IMR-90 (cell line): ENCODE measurements at regions not wholly inside any gene's neighbourhood (a gene's known extent, or its start where the extent isn't known, plus 50 kb on each side); places are given as distances from the start of the nearest gene placed in this dataset.

ENCODE experiments used
- ATAC-seq: fragments of 200-7000 bp; cut with Tn5 transposase; 2 replicates; pipeline ENCODE4 v1.9.1; 2020; ENCODE audit warnings: low read depth, mild to moderate bottlenecking, moderate library complexity
- BruUV-seq: library from RNA; stranded (reverse); fragments of 400-500 nt; replicated peaks from 2 replicates; lab custom pipeline; 2021; lab: Mats Ljungman, UMichigan
- CTCF ChIA-PET: fragments of 300-600 bp; formaldehyde crosslinking; extraction: SDS; loops from one replicate; lab custom pipeline; 2021; ENCODE audit warnings: antibody characterized with exemption; lab: Yijun Ruan, JAX
- POLR2A ChIA-PET: fragments of 300-600 bp; sonication (Branson Sonifier 250); formaldehyde crosslinking; loops from one replicate; lab custom pipeline; 2022; ENCODE audit warnings: antibody characterized with exemption; ENCODE audit not compliant: unreplicated experiment; lab: Charles Lee
- DNase-seq: peaks from one replicate; pipeline ENCODE4 v3.0.0; 2013
- H2AFZ ChIP-seq: replicated peaks from 2 replicates; pipeline ENCODE3; 2013; ENCODE audit warnings: low read length, mild to moderate bottlenecking; ENCODE audit not compliant: poor library complexity
- H2AK5ac ChIP-seq: 2 replicates; pipeline ENCODE4 v1.6.1; 2013; ENCODE audit warnings: low read depth, low read length, inconsistent platforms
- H2AK9ac ChIP-seq: replicated peaks from 2 replicates; pipeline ENCODE3; 2013; ENCODE audit warnings: mild to moderate bottlenecking, low read depth, low read length, moderate library complexity; ENCODE audit not compliant: poor library complexity
- H2BK120ac ChIP-seq: 2 replicates; pipeline ENCODE4 v1.6.1; 2013; ENCODE audit warnings: low read depth, low read length, inconsistent platforms
- H2BK15ac ChIP-seq: 3 replicates; pipeline ENCODE4 v1.6.1; 2013; ENCODE audit warnings: low read depth, low read length, inconsistent platforms
- H2BK20ac ChIP-seq: 2 replicates; pipeline ENCODE4 v1.6.1; 2013; ENCODE audit warnings: low read depth, mild to moderate bottlenecking, inconsistent platforms, low read length, moderate library complexity
- H2BK5ac ChIP-seq: 2 replicates; pipeline ENCODE4 v1.6.1; 2013; ENCODE audit warnings: mild to moderate bottlenecking, low read depth, low read length, inconsistent platforms; ENCODE audit not compliant: poor library complexity, severe bottlenecking
- H3K14ac ChIP-seq: replicated peaks from 2 replicates; pipeline ENCODE4 v1.6.1; 2013; ENCODE audit warnings: low read depth, low read length, inconsistent platforms
- H3K18ac ChIP-seq: 2 replicates; pipeline ENCODE4 v1.6.1; 2013; ENCODE audit warnings: low read depth, low read length, control low read depth
- H3K23ac ChIP-seq: 2 replicates; pipeline ENCODE4 v1.6.1; 2013; ENCODE audit warnings: low read depth, low read length, inconsistent platforms
- H3K27ac ChIP-seq: 2 replicates; pipeline ENCODE4 v1.5.1; 2013; ENCODE audit warnings: mild to moderate bottlenecking, control low read depth, low read length; ENCODE audit not compliant: insufficient read depth
- H3K27me3 ChIP-seq: 2 replicates; pipeline ENCODE4 v1.6.1; 2013; ENCODE audit warnings: low read length; ENCODE audit not compliant: control insufficient read depth, insufficient read depth
- H3K36me3 ChIP-seq: 2 replicates; pipeline ENCODE4 v1.6.1; 2013; ENCODE audit warnings: low read length, mixed read lengths; ENCODE audit not compliant: control insufficient read depth, insufficient read depth
- H3K4ac ChIP-seq: 2 replicates; pipeline ENCODE4 v1.6.1; 2013; ENCODE audit warnings: low read depth, low read length, inconsistent platforms
- H3K4me1 ChIP-seq: 2 replicates; pipeline ENCODE4 v1.6.1; 2013; ENCODE audit warnings: low read length, mixed read lengths; ENCODE audit not compliant: control insufficient read depth, insufficient read depth
- H3K4me2 ChIP-seq: 2 replicates; pipeline ENCODE4 v1.6.1; 2013; ENCODE audit warnings: low read depth, mild to moderate bottlenecking, control low read depth, low read length, moderate library complexity
- H3K4me3 ChIP-seq: 2 replicates; pipeline ENCODE4 v1.5.1; 2013; ENCODE audit warnings: low read depth, mild to moderate bottlenecking, control low read depth, low read length, moderate library complexity; ENCODE audit not compliant: insufficient read depth
- H3K56ac ChIP-seq: 2 replicates; pipeline ENCODE4 v1.6.1; 2013; ENCODE audit warnings: low read length, inconsistent platforms; ENCODE audit not compliant: insufficient read depth; ENCODE audit errors: extremely low read depth
- H3K79me1 ChIP-seq, 2 experiments: 2 replicates each; pipeline ENCODE4 v1.6.1; 2013; ENCODE audit warnings: low read length in 2 of 2, inconsistent platforms in 1 of 2, low read depth in 1 of 2
- H3K9ac ChIP-seq: 2 replicates; pipeline ENCODE4 v1.6.1; 2013; ENCODE audit warnings: low read depth, low read length, control low read depth
- H3K9me1 ChIP-seq: 2 replicates; pipeline ENCODE4 v1.6.1; 2013; ENCODE audit warnings: low read length, inconsistent platforms; ENCODE audit not compliant: insufficient read depth
- H3K9me3 ChIP-seq: 2 replicates; pipeline ENCODE4 v1.6.1; 2013; ENCODE audit warnings: low read length; ENCODE audit not compliant: control insufficient read depth, insufficient read depth
- H4K20me1 ChIP-seq: 2 replicates; pipeline ENCODE4 v1.6.1; 2013; ENCODE audit warnings: low read length, inconsistent platforms; ENCODE audit not compliant: insufficient read depth
- H4K5ac ChIP-seq: 2 replicates; pipeline ENCODE4 v1.6.1; 2013; ENCODE audit warnings: mild to moderate bottlenecking, low read depth, low read length, control low read depth
- H4K8ac ChIP-seq, 2 experiments: 2 replicates each; pipeline ENCODE4 v1.6.1; 2013; ENCODE audit warnings: low read depth in 2 of 2, low read length in 2 of 2, control low read depth in 1 of 2, inconsistent platforms in 1 of 2
- H4K91ac ChIP-seq: 2 replicates; pipeline ENCODE4 v1.6.1; 2013; ENCODE audit warnings: low read depth, low read length, inconsistent platforms; ENCODE audit not compliant: insufficient read depth
- BHLHE40 ChIP-seq: fragments of 150-350 bp; IDR thresholded peaks from 2 replicates; pipeline ENCODE4 v1.6.1; 2016; ENCODE audit warnings: mild to moderate bottlenecking, low read depth, low read length
- CEBPB ChIP-seq: IDR thresholded peaks from 2 replicates; pipeline ENCODE4 v1.6.1; 2012; ENCODE audit warnings: low read depth, low read length, improper control_type of control experiment
- FOS ChIP-seq: fragments of 150-350 bp; IDR thresholded peaks from 2 replicates; pipeline ENCODE4 v1.6.1; 2016; ENCODE audit warnings: low read depth, low read length
- MXI1 ChIP-seq: IDR thresholded peaks from 2 replicates; pipeline ENCODE4 v1.6.1; 2012; ENCODE audit warnings: low read depth, mild to moderate bottlenecking, low read length, moderate library complexity, borderline replicate concordance
- NFE2L2 ChIP-seq: fragments of 150-350 bp; IDR thresholded peaks from 2 replicates; pipeline ENCODE4 v1.6.1; 2016; ENCODE audit warnings: low read depth, mild to moderate bottlenecking, low read length
- POLR2A ChIP-seq: IDR thresholded peaks from 2 replicates; pipeline ENCODE4 v1.6.1; 2012; ENCODE audit warnings: mild to moderate bottlenecking, low read depth, low read length
- RCOR1 ChIP-seq: IDR thresholded peaks from 2 replicates; pipeline ENCODE4 v1.6.1; 2012; ENCODE audit warnings: mild to moderate bottlenecking, low read length, improper control_type of control experiment; ENCODE audit not compliant: insufficient replicate concordance
- RFX5 ChIP-seq: IDR thresholded peaks from 2 replicates; pipeline ENCODE4 v1.8.0; 2012; ENCODE audit warnings: low read depth, mild to moderate bottlenecking, low read length, moderate library complexity
- SMC3 ChIP-seq: fragments of 150-350 bp; IDR thresholded peaks from 2 replicates; pipeline ENCODE4 v1.6.1; 2016; ENCODE audit warnings: low read depth, mild to moderate bottlenecking, antibody characterized with exemption, low read length, moderate library complexity
- dilution Hi-C: fragments of 300-500 bp; cut with HindIII; formaldehyde crosslinking; loops from one replicate; pipeline ENCODE4 v1.14.3; 2018; ENCODE audit warnings: low sequenced_read_pairs; ENCODE audit not compliant: unreplicated experiment
- in situ Hi-C: fragments of 300-500 bp; cut with MboI; formaldehyde crosslinking; loops from 3 replicates; pipeline ENCODE4 v1.14.3; 2019; ENCODE audit warnings: low sequenced_read_pairs, inconsistent platforms, mixed read lengths
- intact Hi-C: fragments of 100-400 bp; cut with micrococcal nuclease; formaldehyde crosslinking; loops from 2 replicates; pipeline ENCODE4 v1.10.0; 2022
- TF ChIP-seq, protein P1 (sequence below): fragments of 150-350 bp; IDR thresholded peaks from 2 replicates; pipeline ENCODE4 v1.6.1; 2016; ENCODE audit warnings: low read depth, mild to moderate bottlenecking, low read length, moderate library complexity, borderline replicate concordance
- TF ChIP-seq, protein P2 (sequence below): fragments of 150-350 bp; IDR thresholded peaks from 2 replicates; pipeline ENCODE4 v1.6.1; 2017; ENCODE audit warnings: mild to moderate bottlenecking, antibody characterized with exemption, low read length, low read depth
- TF ChIP-seq, protein P3 (sequence below): conservative IDR thresholded peaks from 2 replicates; pipeline ENCODE4 v1.5.1; 2012; ENCODE audit warnings: mild to moderate bottlenecking, low read depth, low read length, improper control_type of control experiment

DNA sequence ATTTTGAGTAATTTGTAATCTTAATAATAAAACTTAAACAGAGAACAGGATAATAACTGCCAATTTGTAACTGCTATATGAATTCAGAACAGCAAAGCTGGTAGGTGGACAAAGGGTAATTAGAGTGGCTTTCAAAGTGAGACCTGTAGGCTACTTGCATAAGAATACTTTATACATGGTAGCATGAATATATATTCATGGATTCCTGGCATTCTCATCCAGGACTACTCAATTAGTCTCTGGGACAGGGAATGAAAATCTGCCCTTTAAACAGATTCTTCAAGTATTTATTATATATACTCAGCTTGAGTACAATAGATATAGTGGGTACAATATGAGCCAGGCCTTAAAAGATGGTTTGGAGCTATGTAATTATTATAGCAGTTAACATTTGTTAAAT is 419.9 kb downstream of the PIK3C3 start:
- Histone ChIP-seq H3K9me3 (no peaks in the 10 kb centered on the region), H3K14ac (no peak overlapping the region), H2AK5ac (no peak overlapping the region), H2BK5ac (no peak overlapping the region), H3K56ac (no peak overlapping the region), H4K20me1 (no peaks in the 10 kb centered on the region), H3K4me1 (no peaks in the 10 kb centered on the region), H3K36me3 (no peaks in the 10 kb centered on the region), H2BK120ac (no peak overlapping the region), H3K4me2 (no peak overlapping the region), H2BK15ac (no peak overlapping the region), H3K9ac (no peak overlapping the region), H3K23ac (no peak overlapping the region), H2AK9ac (no peak overlapping the region), H4K91ac (no peak overlapping the region), H3K18ac (no peak overlapping the region), H3K27ac (no peak overlapping the region), H3K27me3 (no peaks in the 10 kb centered on the region), H2BK20ac (no peak overlapping the region), H3K79me1 (no peaks in the 10 kb centered on the region), H3K4ac (no peak overlapping the region), H4K8ac (no peak overlapping the region), H2AFZ (no peak overlapping the region), H3K9me1 (no peaks in the 10 kb centered on the region), H4K5ac (no peak overlapping the region), H3K4me3 (no peak overlapping the region)
- ChIA-PET CTCF (no interaction called here), POLR2A (no interaction called here)
- ATAC-seq (no peak), DNase-seq (no peak)
- dilution Hi-C loops (no loop called here), in situ Hi-C loops (no loop called here), intact Hi-C loops (no loop called here)
- no TSS peak for BruUV-seq
- no peak for TF ChIP-seq CEBPB
- TF ChIP-seq, protein P1, sequence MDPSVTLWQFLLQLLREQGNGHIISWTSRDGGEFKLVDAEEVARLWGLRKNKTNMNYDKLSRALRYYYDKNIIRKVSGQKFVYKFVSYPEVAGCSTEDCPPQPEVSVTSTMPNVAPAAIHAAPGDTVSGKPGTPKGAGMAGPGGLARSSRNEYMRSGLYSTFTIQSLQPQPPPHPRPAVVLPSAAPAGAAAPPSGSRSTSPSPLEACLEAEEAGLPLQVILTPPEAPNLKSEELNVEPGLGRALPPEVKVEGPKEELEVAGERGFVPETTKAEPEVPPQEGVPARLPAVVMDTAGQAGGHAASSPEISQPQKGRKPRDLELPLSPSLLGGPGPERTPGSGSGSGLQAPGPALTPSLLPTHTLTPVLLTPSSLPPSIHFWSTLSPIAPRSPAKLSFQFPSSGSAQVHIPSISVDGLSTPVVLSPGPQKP: no peak
- TF ChIP-seq SMC3: no peak
- TF ChIP-seq, protein P2, sequence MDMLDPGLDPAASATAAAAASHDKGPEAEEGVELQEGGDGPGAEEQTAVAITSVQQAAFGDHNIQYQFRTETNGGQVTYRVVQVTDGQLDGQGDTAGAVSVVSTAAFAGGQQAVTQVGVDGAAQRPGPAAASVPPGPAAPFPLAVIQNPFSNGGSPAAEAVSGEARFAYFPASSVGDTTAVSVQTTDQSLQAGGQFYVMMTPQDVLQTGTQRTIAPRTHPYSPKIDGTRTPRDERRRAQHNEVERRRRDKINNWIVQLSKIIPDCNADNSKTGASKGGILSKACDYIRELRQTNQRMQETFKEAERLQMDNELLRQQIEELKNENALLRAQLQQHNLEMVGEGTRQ: no peak
- TF ChIP-seq, protein P3, sequence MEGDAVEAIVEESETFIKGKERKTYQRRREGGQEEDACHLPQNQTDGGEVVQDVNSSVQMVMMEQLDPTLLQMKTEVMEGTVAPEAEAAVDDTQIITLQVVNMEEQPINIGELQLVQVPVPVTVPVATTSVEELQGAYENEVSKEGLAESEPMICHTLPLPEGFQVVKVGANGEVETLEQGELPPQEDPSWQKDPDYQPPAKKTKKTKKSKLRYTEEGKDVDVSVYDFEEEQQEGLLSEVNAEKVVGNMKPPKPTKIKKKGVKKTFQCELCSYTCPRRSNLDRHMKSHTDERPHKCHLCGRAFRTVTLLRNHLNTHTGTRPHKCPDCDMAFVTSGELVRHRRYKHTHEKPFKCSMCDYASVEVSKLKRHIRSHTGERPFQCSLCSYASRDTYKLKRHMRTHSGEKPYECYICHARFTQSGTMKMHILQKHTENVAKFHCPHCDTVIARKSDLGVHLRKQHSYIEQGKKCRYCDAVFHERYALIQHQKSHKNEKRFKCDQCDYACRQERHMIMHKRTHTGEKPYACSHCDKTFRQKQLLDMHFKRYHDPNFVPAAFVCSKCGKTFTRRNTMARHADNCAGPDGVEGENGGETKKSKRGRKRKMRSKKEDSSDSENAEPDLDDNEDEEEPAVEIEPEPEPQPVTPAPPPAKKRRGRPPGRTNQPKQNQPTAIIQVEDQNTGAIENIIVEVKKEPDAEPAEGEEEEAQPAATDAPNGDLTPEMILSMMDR: no peak
- TF ChIP-seq BHLHE40: no peak
- no peak for TF ChIP-seq NFE2L2
- no peak for TF ChIP-seq MXI1
- no peak for TF ChIP-seq POLR2A
- no peak for TF ChIP-seq FOS
- no peak for TF ChIP-seq RFX5
- no peak for TF ChIP-seq RCOR1
